HCT116 (cell line): ENCODE measurements at regions not wholly inside any gene's neighbourhood (a gene's known extent, or its start where the extent isn't known, plus 50 kb on each side); places are given as distances from the start of the nearest gene placed in this dataset.

Source experiments
- ATAC-seq: fragments of 200-7000 bp; cut with Tn5 transposase; 2 replicates; pipeline ENCODE4 v1.9.1; 2020; ENCODE audit warnings: mild to moderate bottlenecking, moderate library complexity
- BruUV-seq: library from RNA; stranded (reverse); fragments of 400-500 nt; replicated peaks from 2 replicates; lab custom pipeline; 2021; lab: Mats Ljungman, UMichigan
- CTCF ChIA-PET: fragments of 300-600 bp; sonication (Branson Sonifier 250); formaldehyde crosslinking; loops from one replicate; lab custom pipeline; 2021; ENCODE audit warnings: antibody characterized with exemption; lab: Charles Lee
- POLR2A ChIA-PET: fragments of 300-600, 350-600 bp; sonication (Branson Sonifier 250); formaldehyde crosslinking; loops from one replicate; lab custom pipeline; 2021; ENCODE audit warnings: antibody characterized with exemption; lab: Charles Lee
- RAD21 ChIA-PET, 2 experiments: fragments of 300-600 bp; sonication (Branson Sonifier 250); formaldehyde crosslinking; loops; one replicate each; lab custom pipeline; 2023; ENCODE audit warnings: low total read pairs in 2 of 2; ENCODE audit not compliant: uncharacterized antibody in 2 of 2, unreplicated experiment in 2 of 2, low non-redundant PET in 1 of 2; lab: Charles Lee
- DNase-seq: peaks from one replicate; pipeline ENCODE4 v3.0.0-alpha.2; 2010; ENCODE audit warnings: low read depth, low spot score
- H2AFZ ChIP-seq: fragments of 200-600 bp; shearing (Covaris generic), sonication (generic); 2 replicates; pipeline ENCODE4 v1.6.1; 2017; ENCODE audit warnings: low read depth, mixed run types, mixed read lengths, antibody characterized with exemption, low read length; ENCODE audit not compliant: poor library complexity, severe bottlenecking
- H3K27ac ChIP-seq: 2 replicates; pipeline ENCODE4 v1.5.1; 2012; ENCODE audit warnings: low read depth, low read length
- H3K27me3 ChIP-seq: fragments of 200-600 bp; sonication (generic); 2 replicates; pipeline ENCODE4 v1.6.1; 2016; ENCODE audit warnings: mixed run types, low read length, mixed read lengths; ENCODE audit not compliant: insufficient read depth
- H3K36me3 ChIP-seq, 2 experiments: fragments of 200-500 bp in 1 of 2; fragments of 200-600 bp in 1 of 2; sonication (Bioruptor generic) in 1 of 2; sonication (generic) in 1 of 2; 2 replicates each; pipeline versions ENCODE4 v1.5.1 to v1.6.1; 2014 to 2016; ENCODE audit warnings: low read length in 2 of 2, inconsistent platforms in 1 of 2, mixed read lengths in 1 of 2, mixed run types in 1 of 2; ENCODE audit not compliant: insufficient read depth in 2 of 2, control insufficient read depth in 1 of 2
- H3K4me1 ChIP-seq, 2 experiments: fragments of 200-600 bp in 1 of 2; sonication (generic) in 1 of 2; 2 replicates each; pipeline versions ENCODE4 v1.5.1 to v1.6.1; 2012 to 2017; ENCODE audit warnings: low read length in 2 of 2, inconsistent platforms in 1 of 2, mild to moderate bottlenecking in 1 of 2, mixed read lengths in 1 of 2, mixed run types in 1 of 2, moderate library complexity in 1 of 2; ENCODE audit not compliant: insufficient read depth in 2 of 2, control insufficient read depth in 1 of 2
- H3K4me2 ChIP-seq: fragments of 200-600 bp; sonication (generic); 2 replicates; pipeline ENCODE4 v1.6.1; 2017; ENCODE audit warnings: mixed run types, low read length, mixed read lengths
- H3K4me3 ChIP-seq, 2 experiments: fragments of 200-600 bp in 1 of 2; sonication (generic) in 1 of 2; replicated peaks in 1 of 2; 2 replicates each; pipeline ENCODE4 v1.5.1; 2011 to 2016; ENCODE audit warnings: low read length in 2 of 2, control low read depth in 1 of 2, low read depth in 1 of 2, mild to moderate bottlenecking in 1 of 2, mixed read lengths in 1 of 2, mixed run types in 1 of 2
- H3K79me2 ChIP-seq: fragments of 200-600 bp; sonication (generic); 2 replicates; pipeline ENCODE4 v1.6.1; 2017; ENCODE audit warnings: mild to moderate bottlenecking, mixed run types, low read length, moderate library complexity, mixed read lengths; ENCODE audit not compliant: insufficient read depth
- H3K9ac ChIP-seq: fragments of 200-600 bp; sonication (generic); 2 replicates; pipeline ENCODE4 v1.6.1; 2016; ENCODE audit warnings: low read length, mixed read lengths
- H3K9me2 ChIP-seq: fragments of 200-600 bp; sonication (generic), shearing (Covaris generic); 2 replicates; pipeline ENCODE4 v1.6.1; 2017; ENCODE audit warnings: mixed run types, mild to moderate bottlenecking, moderate library complexity; ENCODE audit not compliant: insufficient read depth
- H3K9me3 ChIP-seq, 2 experiments: fragments of 200-500 bp in 1 of 2; fragments of 200-600 bp in 1 of 2; sonication (Bioruptor generic) in 1 of 2; sonication (generic) in 1 of 2; 2 replicates each; pipeline ENCODE4 v1.6.1; 2014 to 2017; ENCODE audit warnings: low read length in 2 of 2, mixed read lengths in 2 of 2, inconsistent platforms in 1 of 2, low read depth in 1 of 2, mild to moderate bottlenecking in 1 of 2, mixed run types in 1 of 2, moderate library complexity in 1 of 2; ENCODE audit not compliant: control insufficient read depth in 1 of 2, insufficient read depth in 1 of 2
- H4K20me1 ChIP-seq: fragments of 200-600 bp; sonication (generic), shearing (Covaris generic); 2 replicates; pipeline ENCODE4 v1.6.1; 2017; ENCODE audit warnings: mixed run types, mild to moderate bottlenecking, moderate library complexity; ENCODE audit not compliant: insufficient read depth
- CEBPB ChIP-seq: IDR thresholded peaks from 2 replicates; pipeline ENCODE4 v1.6.1; 2012; ENCODE audit warnings: low read depth
- CTCF ChIP-seq, 3 experiments: fragments of 200-600 bp in 1 of 3; sonication (generic) in 1 of 3; IDR thresholded peaks in 2 of 3; conservative IDR thresholded peaks in 1 of 3; 2 replicates each; pipeline ENCODE4 v1.5.1; 2012 to 2017; ENCODE audit warnings: low read depth in 2 of 3, low read length in 2 of 3, antibody characterized with exemption in 1 of 3, borderline replicate concordance in 1 of 3, control low read depth in 1 of 3, mild to moderate bottlenecking in 1 of 3, mixed read lengths in 1 of 3, mixed run types in 1 of 3, moderate library complexity in 1 of 3; ENCODE audit not compliant: insufficient read depth in 1 of 3
- EGR1 ChIP-seq: IDR thresholded peaks from 2 replicates; pipeline ENCODE4 v1.6.1; 2012; ENCODE audit warnings: low read depth
- EZH2phosphoT487 ChIP-seq: fragments of 200-600 bp; IDR thresholded peaks from 2 replicates; pipeline ENCODE4 v1.6.1; 2018; ENCODE audit warnings: antibody characterized with exemption, borderline replicate concordance
- FOSL1 ChIP-seq: IDR thresholded peaks from 2 replicates; pipeline ENCODE4 v1.6.1; 2012; ENCODE audit warnings: low read depth
- POLR2A ChIP-seq: IDR thresholded peaks from 2 replicates; pipeline ENCODE4 v1.7.0; 2011; ENCODE audit warnings: borderline replicate concordance; ENCODE audit not compliant: insufficient read depth, insufficient read length; ENCODE audit errors: extremely low read depth
- RAD21 ChIP-seq: IDR thresholded peaks from 2 replicates; pipeline ENCODE4 v1.6.1; 2012; ENCODE audit warnings: low read depth, mild to moderate bottlenecking
- REST ChIP-seq: IDR thresholded peaks from 2 replicates; pipeline ENCODE4 v1.6.1; 2012; ENCODE audit warnings: low read depth
- SIN3A ChIP-seq: IDR thresholded peaks from 2 replicates; pipeline ENCODE4 v1.6.1; 2012; ENCODE audit warnings: low read depth
- TCF7L2 ChIP-seq: IDR thresholded peaks from 2 replicates; pipeline ENCODE4 v1.7.0; 2011; ENCODE audit warnings: borderline replicate concordance, inconsistent platforms; ENCODE audit not compliant: insufficient read depth, insufficient read length; ENCODE audit errors: extremely low read depth
- ZFX ChIP-seq: fragments of 450-650 bp; IDR thresholded peaks from 2 replicates; pipeline ENCODE4 v1.6.1; 2017
- intact Hi-C: fragments of 100-400 bp; cut with micrococcal nuclease; formaldehyde crosslinking; loops from 2 replicates; pipeline ENCODE4 v1.10.0; 2022
- TF ChIP-seq, protein P1 (sequence below): IDR thresholded peaks from 2 replicates; pipeline ENCODE4 v1.6.1; 2012

DNA sequence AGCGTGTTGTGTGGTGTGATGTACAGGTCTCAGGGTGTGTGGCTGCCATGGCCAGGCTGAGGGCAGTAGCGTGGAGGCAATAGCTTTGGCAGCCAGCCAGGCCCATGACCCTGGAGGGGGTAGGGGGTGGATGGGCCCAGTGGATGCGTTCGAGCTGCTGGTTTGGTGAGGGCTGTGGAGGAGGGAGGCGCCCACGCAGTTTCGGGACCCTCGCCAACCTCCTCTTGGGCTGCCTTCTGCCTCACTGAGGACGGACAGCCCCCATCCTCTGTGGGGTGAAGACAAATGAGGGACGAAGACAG is 238.6 kb upstream of the GSE1 start:
- Histone ChIP-seq H3K4me2 (no peak overlapping the region), H3K9me3 (no peaks in the 10 kb centered on the region), H3K79me2 (no peaks in the 10 kb centered on the region), H3K4me1 (peaks cover 15 to 28% of the 10 kb centered on the region in 2 experiments), H3K9ac (no peak overlapping the region), H3K4me3 (no peak overlapping the region), H2AFZ (no peak overlapping the region), H3K36me3 (no peaks in the 10 kb centered on the region), H4K20me1 (no peaks in the 10 kb centered on the region), H3K27me3 (no peaks in the 10 kb centered on the region), H3K27ac (no peak overlapping the region; the same call in 1 of the 2 replicates), H3K9me2 (no peaks in the 10 kb centered on the region)
- ATAC-seq (no peak), DNase-seq (no peak)
- ChIA-PET CTCF (no interaction called here), RAD21 (no interaction called here), POLR2A (no interaction called here)
- BruUV-seq: no TSS peak
- intact Hi-C loops: no loop called here
- TF ChIP-seq FOSL1 (no peak), TCF7L2 (no peak), CEBPB (no peak), RAD21 (no peak), CTCF (IDR thresholded peaks at IDR 0.05 in 2 of 3, conservative IDR thresholded peaks at IDR 0.05 in 1 of 3; ENCODE audit: borderline replicate concordance in 1 of 3, insufficient read depth in 1 of 3, low read depth in 2 of 3, low read length in 2 of 3) (no peak), POLR2A (no peak), SIN3A (no peak), EZH2phosphoT487 (no peak), EGR1 (no peak), REST (no peak), ZFX (no peak)
- TF ChIP-seq, protein P1, sequence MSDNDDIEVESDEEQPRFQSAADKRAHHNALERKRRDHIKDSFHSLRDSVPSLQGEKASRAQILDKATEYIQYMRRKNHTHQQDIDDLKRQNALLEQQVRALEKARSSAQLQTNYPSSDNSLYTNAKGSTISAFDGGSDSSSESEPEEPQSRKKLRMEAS: no peak
